NB4 (cell line): ENCODE measurements at regions not wholly inside any gene's neighbourhood (a gene's known extent, or its start where the extent isn't known, plus 50 kb on each side); places are given as distances from the start of the nearest gene placed in this dataset.

Experiments
- DNase-seq: peaks from one replicate; pipeline ENCODE4 v3.0.0; 2010; ENCODE audit warnings: low read depth
- H3K4me3 ChIP-seq: one replicate; pipeline ENCODE4 v1.5.1; 2011; ENCODE audit warnings: mild to moderate bottlenecking, low read depth, low read length, moderate library complexity
- CTCF ChIP-seq: IDR thresholded peaks from one replicate; pipeline ENCODE4 v1.5.1; 2012; ENCODE audit warnings: low read depth, low read length
- MAX ChIP-seq: IDR thresholded peaks from 2 replicates; pipeline ENCODE4 v1.6.1; 2011; ENCODE audit warnings: low read depth, low read length
- MYC ChIP-seq: IDR thresholded peaks from 2 replicates; pipeline ENCODE4 v1.6.1; 2011; ENCODE audit warnings: low read depth, low read length
- POLR2A ChIP-seq: IDR thresholded peaks from 2 replicates; pipeline ENCODE4 v1.6.1; 2011; ENCODE audit warnings: mild to moderate bottlenecking; ENCODE audit not compliant: insufficient read length; ENCODE audit errors: extremely low read depth

GRCh38 chr11:42524534-42525227 lies 787.1 kb upstream of the API5 start:
- TF ChIP-seq CTCF (peak; percentile 68), MAX (no peak), POLR2A (no peak), MYC (no peak)
- DNase-seq = peak; percentile 71
- H3K4me3 ChIP-seq = no peak overlapping the region

GRCh38 chr11:42526426-42526825 lies 785.4 kb upstream of the API5 start:
- no peak overlapping the region for H3K4me3 ChIP-seq
- DNase-seq = no peak
- no peak for TF ChIP-seq POLR2A
- no peak for TF ChIP-seq MAX
- no peak for TF ChIP-seq CTCF
- no peak for TF ChIP-seq MYC

- DNase-seq = no peak
- TF ChIP-seq CTCF (no peak), POLR2A (no peak), MAX (no peak), MYC (no peak)
- no peak overlapping the region for H3K4me3 ChIP-seq
These were observed 783.3 kb upstream of the API5 start for GRCh38 chr11:42528471-42528870.

- no peak overlapping the region for H3K4me3 ChIP-seq
- no peak for DNase-seq
- TF ChIP-seq CTCF = no peak
These were observed 782.9 kb upstream of the API5 start for GRCh38 chr11:42528911-42529310.

GRCh38 chr11:42536611-42537360 lies 775.0 kb upstream of the API5 start:
- TF ChIP-seq POLR2A = no peak
- TF ChIP-seq MAX = no peak
- no peak for TF ChIP-seq MYC
- TF ChIP-seq CTCF = no peak
- no peak for DNase-seq

GRCh38 chr11:42542336-42542735 lies 769.5 kb upstream of the API5 start:
- H3K4me3 ChIP-seq = no peak overlapping the region
- TF ChIP-seq POLR2A (no peak), CTCF (no peak), MAX (no peak), MYC (no peak)
- no peak for DNase-seq

More at GRCh38 chr11:42536611-42537360, 775.0 kb upstream of the API5 start:
- H3K4me3 ChIP-seq = no peak overlapping the region
